GM12865 (cell line): ENCODE measurements at regions not wholly inside any gene's neighbourhood (a gene's known extent, or its start where the extent isn't known, plus 50 kb on each side); places are given as distances from the start of the nearest gene placed in this dataset.

Experiments
- DNase-seq: peaks from one replicate; pipeline ENCODE4 v3.0.0; 2010; ENCODE audit warnings: low read depth
- H3K4me3 ChIP-seq: 2 replicates; pipeline ENCODE4 v1.5.1; 2011; ENCODE audit warnings: mild to moderate bottlenecking, low read depth, low read length, control low read depth
- CTCF ChIP-seq: IDR thresholded peaks from 2 replicates; pipeline ENCODE4 v1.5.1; 2011; ENCODE audit warnings: low read length, control low read depth, low read depth, inconsistent platforms; ENCODE audit not compliant: insufficient read depth; ENCODE audit errors: missing control alignments

DNA sequence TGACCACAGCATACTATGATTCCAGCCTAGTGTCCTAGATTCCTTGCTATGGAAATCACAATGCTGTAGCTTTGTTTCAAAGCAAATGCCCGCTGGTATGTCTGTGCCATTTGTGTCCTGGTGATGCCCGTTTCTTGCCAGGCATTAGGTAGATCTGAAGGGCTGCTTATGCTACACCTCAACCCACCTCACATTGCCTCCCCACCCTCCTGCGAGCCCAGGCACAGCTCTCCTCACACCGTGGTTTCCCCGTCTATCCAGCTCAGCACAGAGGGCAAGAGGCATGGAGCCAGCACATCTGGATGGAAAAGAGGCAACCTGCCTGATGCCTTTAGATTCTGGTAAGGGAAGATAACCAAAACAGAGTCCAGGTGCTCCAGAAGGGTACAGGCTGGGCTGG lies 307.4 kb upstream of the B3GAT1 start:
- TF ChIP-seq CTCF: no peak
- DNase-seq: no peak
- H3K4me3 ChIP-seq: no peak overlapping the region

- no peak for DNase-seq
- TF ChIP-seq CTCF: no peak
- no peak overlapping the region for H3K4me3 ChIP-seq
These were observed 304.5 kb upstream of the B3GAT1 start for GRCh38 chr11:134716582-134716981.

GRCh38 chr11:134714021-134714656 lies 302.1 kb upstream of the B3GAT1 start:
- no peak for TF ChIP-seq CTCF
- no peak overlapping the region for H3K4me3 ChIP-seq
- no peak for DNase-seq

DNA sequence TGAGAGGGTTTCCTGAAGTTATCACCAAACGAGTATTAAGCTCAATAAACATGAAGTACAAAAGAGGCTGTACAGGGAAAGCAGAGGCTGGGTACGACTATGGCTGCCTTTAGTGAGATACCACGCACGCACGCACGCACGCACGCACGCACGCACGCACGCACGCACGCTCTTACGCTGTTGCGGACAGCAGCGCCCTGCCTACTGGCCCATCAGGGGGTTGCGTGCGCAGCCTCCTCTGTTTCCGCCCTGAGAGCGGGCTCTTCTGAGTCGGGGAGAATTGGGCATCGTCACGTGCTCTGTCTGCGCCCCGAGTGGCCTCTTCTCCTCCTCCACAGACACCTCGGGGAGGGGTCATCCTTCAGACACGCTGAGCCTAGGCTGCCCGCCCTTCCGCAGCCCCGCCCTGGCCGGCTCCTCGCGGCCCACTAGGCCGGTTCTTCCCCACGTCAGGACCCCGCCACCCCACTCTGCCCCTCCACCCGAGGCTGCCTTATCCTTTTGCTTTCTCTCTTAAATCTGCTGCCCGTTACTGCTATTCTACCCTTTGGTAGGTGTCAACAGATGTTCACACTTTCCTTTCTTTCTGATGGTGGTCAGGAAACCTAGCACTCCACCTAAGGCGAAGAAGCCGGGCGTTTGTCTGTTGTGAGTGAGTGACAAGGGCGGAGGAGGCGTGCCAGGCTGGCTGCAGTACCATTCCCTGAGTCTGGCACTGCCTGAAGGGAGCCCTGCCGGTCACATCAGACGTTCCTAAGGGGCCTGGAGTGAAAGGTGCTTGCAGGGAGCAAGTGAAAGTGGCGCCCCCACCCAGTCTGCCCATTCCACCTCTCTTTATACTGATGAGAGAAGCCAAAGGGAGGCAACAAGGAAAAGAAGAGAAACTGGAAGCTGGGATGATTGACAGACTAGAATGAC lies 300.4 kb upstream of the B3GAT1 start:
- no peak overlapping the region for H3K4me3 ChIP-seq
- no peak for TF ChIP-seq CTCF
- no peak for DNase-seq

DNA sequence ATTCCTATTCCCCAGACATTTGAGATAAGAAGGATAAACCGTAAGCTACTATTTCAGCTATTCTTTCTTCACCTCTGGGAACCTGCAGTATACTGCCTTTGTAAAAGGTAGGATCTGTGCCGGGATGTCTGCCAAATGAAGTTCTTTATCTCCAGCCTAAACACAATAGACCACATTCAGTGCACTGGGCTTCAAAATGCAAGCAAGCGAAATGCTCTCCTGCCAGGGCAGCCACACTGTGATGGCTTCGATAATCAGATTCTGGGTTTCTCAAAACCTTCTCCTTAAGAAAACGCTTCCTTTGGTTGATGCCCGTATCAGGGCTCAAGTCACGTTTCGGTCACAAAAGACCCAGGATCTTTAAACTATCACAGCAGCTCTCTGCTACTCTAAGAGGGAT lies 299.5 kb upstream of the B3GAT1 start:
- no peak for TF ChIP-seq CTCF
- DNase-seq: no peak
- no peak overlapping the region for H3K4me3 ChIP-seq

- no peak for TF ChIP-seq CTCF
These were observed 298.9 kb upstream of the B3GAT1 start for GRCh38 chr11:134710861-134711407.

More at GRCh38 chr11:134710861-134711407, 298.9 kb upstream of the B3GAT1 start:
- no peak for DNase-seq
- H3K4me3 ChIP-seq: no peak overlapping the region
